MM.1S (cell line): ENCODE measurements at regions not wholly inside any gene's neighbourhood (a gene's known extent, or its start where the extent isn't known, plus 50 kb on each side); places are given as distances from the start of the nearest gene placed in this dataset.

Experiments
- DNase-seq: peaks from one replicate; pipeline ENCODE4 v3.0.0-alpha.2; 2015
- H2AFZ ChIP-seq: fragments of 300-600 bp; sonication (generic); 2 replicates; pipeline ENCODE4 v1.6.0; 2016; ENCODE audit warnings: antibody characterized with exemption, low read length
- H3F3A ChIP-seq: fragments of 300-600 bp; sonication (generic); 2 replicates; pipeline ENCODE4 v1.6.1; 2016; ENCODE audit warnings: mild to moderate bottlenecking, antibody characterized with exemption, low read length, moderate library complexity, mixed read lengths; ENCODE audit not compliant: insufficient read depth
- H3K27ac ChIP-seq: fragments of 300-600 bp; sonication (generic); 2 replicates; pipeline ENCODE4 v1.5.1; 2016; ENCODE audit warnings: mild to moderate bottlenecking, low read length
- H3K27me3 ChIP-seq: fragments of 300-600 bp; sonication (generic); replicated peaks from 2 replicates; pipeline ENCODE4 v1.6.0; 2016; ENCODE audit warnings: low read length; ENCODE audit not compliant: insufficient read depth
- H3K36me3 ChIP-seq: fragments of 300-600 bp; sonication (generic); replicated peaks from 2 replicates; pipeline ENCODE4 v1.6.1; 2016; ENCODE audit warnings: mild to moderate bottlenecking, low read length, mixed read lengths; ENCODE audit not compliant: insufficient read depth
- H3K4me1 ChIP-seq: fragments of 300-600 bp; sonication (generic); 2 replicates; pipeline ENCODE4 v1.6.1; 2016; ENCODE audit warnings: low read length, mixed read lengths
- H3K4me2 ChIP-seq: fragments of 300-600 bp; sonication (generic); 2 replicates; pipeline ENCODE4 v1.6.0; 2016; ENCODE audit warnings: low read depth, low read length
- H3K4me3 ChIP-seq: fragments of 300-600 bp; sonication (generic); 2 replicates; pipeline ENCODE4 v1.5.1; 2016; ENCODE audit warnings: low read length, mixed read lengths
- H3K79me2 ChIP-seq: fragments of 300-600 bp; sonication (generic); 2 replicates; pipeline ENCODE4 v1.6.1; 2016; ENCODE audit warnings: mixed run types, low read length, mixed read lengths
- H3K9ac ChIP-seq: fragments of 300-600 bp; sonication (generic); 2 replicates; pipeline ENCODE4 v1.6.1; 2016; ENCODE audit warnings: low read length, mixed read lengths
- H3K9me2 ChIP-seq: fragments of 300-600 bp; sonication (generic); replicated peaks from 2 replicates; pipeline ENCODE4 v1.6.1; 2016; ENCODE audit warnings: mild to moderate bottlenecking, low read length, mixed read lengths; ENCODE audit not compliant: insufficient read depth
- H3K9me3 ChIP-seq: fragments of 300-600 bp; sonication (generic); replicated peaks from 2 replicates; pipeline ENCODE4 v1.6.1; 2016; ENCODE audit warnings: mild to moderate bottlenecking, low read length, mixed read lengths; ENCODE audit not compliant: insufficient read depth
- H4K20me1 ChIP-seq: fragments of 300-600 bp; sonication (generic); 2 replicates; pipeline ENCODE4 v1.6.1; 2016; ENCODE audit warnings: mild to moderate bottlenecking, low read length, moderate library complexity, mixed read lengths; ENCODE audit not compliant: insufficient read depth
- CTCF ChIP-seq: fragments of 300-600 bp; sonication (generic); IDR thresholded peaks from 2 replicates; pipeline ENCODE4 v1.5.1; 2016; ENCODE audit warnings: antibody characterized with exemption, low read length, mixed read lengths
- EZH2 ChIP-seq: fragments of 300-600 bp; sonication (generic); optimal IDR thresholded peaks from 2 replicates; pipeline ENCODE3; 2017; ENCODE audit warnings: low read depth, mild to moderate bottlenecking, antibody characterized with exemption, low read length, mixed read lengths
- EZH2phosphoT487 ChIP-seq: fragments of 300-600 bp; sonication (generic); IDR thresholded peaks from 2 replicates; pipeline ENCODE4 v1.6.1; 2018; ENCODE audit warnings: antibody characterized with exemption, low read length

GRCh38 chr10:111865550-111865949 is 318.0 kb downstream of the GPAM start:
- Histone ChIP-seq H3K4me3 (no peak overlapping the region), H3K4me2 (no peak overlapping the region), H3K4me1 (no peaks in the 10 kb centered on the region), H3K27me3 (no peaks in the 10 kb centered on the region), H3K27ac (no peak overlapping the region), H2AFZ (no peak overlapping the region), H3K79me2 (no peaks in the 10 kb centered on the region), H3K9me2 (no peaks in the 10 kb centered on the region), H4K20me1 (no peaks in the 10 kb centered on the region), H3K9me3 (no peaks in the 10 kb centered on the region), H3K9ac (no peak overlapping the region), H3K36me3 (no peaks in the 10 kb centered on the region), H3F3A (no peaks in the 10 kb centered on the region)
- DNase-seq = no peak
- TF ChIP-seq EZH2phosphoT487 = no peak
- TF ChIP-seq CTCF = no peak
- TF ChIP-seq EZH2 = no peak

- Histone ChIP-seq H3K79me2 (no peaks in the 10 kb centered on the region), H3K36me3 (no peaks in the 10 kb centered on the region), H2AFZ (no peak overlapping the region), H3F3A (no peaks in the 10 kb centered on the region), H3K4me3 (no peak overlapping the region), H3K4me1 (peaks cover 9% of the 10 kb centered on the region), H3K9me3 (no peaks in the 10 kb centered on the region), H3K9ac (no peak overlapping the region), H3K9me2 (no peaks in the 10 kb centered on the region), H3K27ac (no peak overlapping the region), H4K20me1 (no peaks in the 10 kb centered on the region), H3K27me3 (no peaks in the 10 kb centered on the region), H3K4me2 (no peak overlapping the region)
- TF ChIP-seq EZH2 = no peak
- no peak for TF ChIP-seq EZH2phosphoT487
- no peak for DNase-seq
Observed at GRCh38 chr10:111871458-111871857, 312.1 kb downstream of the GPAM start.

DNA sequence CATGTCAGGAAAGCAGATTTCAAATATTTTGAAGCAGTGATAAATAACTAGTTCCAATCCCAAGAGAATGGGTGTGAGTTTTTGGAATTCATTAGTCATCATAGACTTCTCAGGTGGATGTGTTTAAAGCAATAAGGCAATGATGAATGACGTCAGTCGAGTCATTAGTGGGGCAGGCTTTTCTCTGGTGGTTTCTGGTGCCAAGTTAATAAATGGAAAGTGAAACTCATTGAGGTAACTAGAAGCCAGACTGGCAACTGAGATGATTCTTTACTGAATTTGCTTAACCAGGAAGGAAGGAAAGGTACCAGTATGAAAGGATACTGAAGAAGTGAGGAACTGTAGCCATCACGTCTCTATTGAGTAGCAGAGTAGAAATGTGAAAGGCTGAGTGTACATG is 311.0 kb downstream of the GPAM start:
- Histone ChIP-seq H3K79me2 (no peaks in the 10 kb centered on the region), H3F3A (no peaks in the 10 kb centered on the region), H3K9me3 (no peaks in the 10 kb centered on the region), H2AFZ (0 out of 2 replicates have a peak overlapping the region, but pooled peaks have one; percentile 6), H3K9me2 (no peaks in the 10 kb centered on the region), H3K4me1 (peaks cover 9% of the 10 kb centered on the region), H3K36me3 (no peaks in the 10 kb centered on the region), H3K4me3 (no peak overlapping the region), H4K20me1 (no peaks in the 10 kb centered on the region), H3K9ac (no peak overlapping the region), H3K27ac (peak overlapping the region; percentile 4; the same call in 1 of the 2 replicates), H3K4me2 (peak overlapping the region; percentile 11; the same call in 1 of the 2 replicates), H3K27me3 (no peaks in the 10 kb centered on the region)
- TF ChIP-seq CTCF (no peak), EZH2phosphoT487 (no peak), EZH2 (no peak)
- DNase-seq = peak; percentile 83

GRCh38 chr10:111873041-111873440 is 310.5 kb downstream of the GPAM start:
- Histone ChIP-seq H3K4me3 (no peak overlapping the region), H3K4me1 (peaks cover 9% of the 10 kb centered on the region), H3K36me3 (no peaks in the 10 kb centered on the region), H4K20me1 (no peaks in the 10 kb centered on the region), H3K9ac (no peak overlapping the region), H2AFZ (0 out of 2 replicates have a peak overlapping the region, but pooled peaks have one; percentile 6), H3K9me2 (no peaks in the 10 kb centered on the region), H3K4me2 (peak overlapping the region; percentile 11; the same call in 1 of the 2 replicates), H3K9me3 (no peaks in the 10 kb centered on the region), H3F3A (no peaks in the 10 kb centered on the region), H3K27me3 (no peaks in the 10 kb centered on the region), H3K27ac (peak overlapping the region; percentile 4; the same call in 1 of the 2 replicates), H3K79me2 (no peaks in the 10 kb centered on the region)
- no peak for DNase-seq
- no peak for TF ChIP-seq EZH2phosphoT487
